ENCODE measurements at regions not wholly inside any gene's neighbourhood (a gene's known extent, or its start where the extent isn't known, plus 50 kb on each side); places are given as distances from the start of the nearest gene placed in this dataset.

GRCh38 chr1:5690291-5690690 is 301.9 kb downstream of the NPHP4 start (continued):
- no peak for TF ChIP-seq CTCF (conservative IDR thresholded peaks at IDR 0.05; ENCODE audit: low read depth in 2 of 2)
- TF ChIP-seq ZNF331 (CRISPR knock-in tag; IDR thresholded peaks at IDR 0.05; ENCODE audit: low read depth): no peak

GRCh38 chr1:5688081-5689077 is 303.8 kb downstream of the NPHP4 start:
- Histone ChIP-seq H3K4me2 (no peak overlapping the region), H3K27me3 (ENCODE audit: insufficient read depth) (no peaks in the 10 kb centered on the region), H2AFZ (no peak overlapping the region), H3K27ac (ENCODE audit: low read depth) (no peak overlapping the region), H3K79me2 (replicated peaks; ENCODE audit: insufficient read depth) (no peaks in the 10 kb centered on the region), H3K4me3 (no peak overlapping the region), H3F3A (replicated peaks; ENCODE audit: low read depth) (no peaks in the 10 kb centered on the region), H3K4me1 (ENCODE audit: insufficient read depth) (no peaks in the 10 kb centered on the region), H3K9me2 (ENCODE audit: insufficient read depth) (no peaks in the 10 kb centered on the region), H3K36me3 (ENCODE audit: insufficient read depth) (no peaks in the 10 kb centered on the region; the same call in 1 of the 2 replicates), H4K20me1 (replicated peaks; ENCODE audit: insufficient read depth) (no peaks in the 10 kb centered on the region)
- TF ChIP-seq CTCF (conservative IDR thresholded peaks at IDR 0.05; ENCODE audit: low read depth in 2 of 2): no peak
- no peak for TF ChIP-seq POLR2AphosphoS5 (IDR thresholded peaks at IDR 0.05; ENCODE audit: low read depth)
- TF ChIP-seq ZNF331 (CRISPR knock-in tag; IDR thresholded peaks at IDR 0.05; ENCODE audit: low read depth): no peak
- H3K4me1 Mint-ChIP-seq: peaks cover 26% of the 10 kb centered on the region
- peaks cover 2% of the 10 kb centered on the region; the same call in 1 of the 3 replicates for H3K9me3 Mint-ChIP-seq
- no peaks in the 10 kb centered on the region for H3K36me3 Mint-ChIP-seq (ENCODE audit: low read depth)
- DNase-seq (ENCODE audit: low spot score): no peak
- no peak for ATAC-seq
- H3K4me3 Mint-ChIP-seq: no peak overlapping the region
- no peak overlapping the region for H3K27ac Mint-ChIP-seq
- peaks cover 14% of the 10 kb centered on the region for H3K27me3 Mint-ChIP-seq (ENCODE audit: insufficient read depth, low read depth, poor library complexity)

- no peaks in the 10 kb centered on the region for H3K9me2 ChIP-seq (ENCODE audit: insufficient read depth)
- H3K27ac ChIP-seq (ENCODE audit: low read depth): no peak overlapping the region
- H3K4me1 ChIP-seq (ENCODE audit: insufficient read depth): no peaks in the 10 kb centered on the region
- Mint-ChIP-seq H3K4me1 (peaks cover 26% of the 10 kb centered on the region), H3K27ac (no peak overlapping the region), H3K9me3 (peaks cover 2% of the 10 kb centered on the region; the same call in 1 of the 3 replicates), H3K36me3 (ENCODE audit: low read depth) (no peaks in the 10 kb centered on the region), H3K27me3 (ENCODE audit: insufficient read depth, low read depth, poor library complexity) (peaks cover 14% of the 10 kb centered on the region), H3K4me3 (no peak overlapping the region)
- H3K4me3 ChIP-seq: no peak overlapping the region
- no peaks in the 10 kb centered on the region; the same call in 1 of the 2 replicates for H3K36me3 ChIP-seq (ENCODE audit: insufficient read depth)
- TF ChIP-seq ZNF114 (CRISPR knock-in tag; IDR thresholded peaks at IDR 0.05) (no peak), STAT1 (IDR thresholded peaks at IDR 0.05; ENCODE audit: unreplicated experiment) (no peak), EZH2phosphoT487 (IDR thresholded peaks at IDR 0.05; ENCODE audit: unreplicated experiment) (no peak)
- H2AFZ ChIP-seq: no peak overlapping the region
- no peaks in the 10 kb centered on the region for H3K79me2 ChIP-seq (replicated peaks; ENCODE audit: insufficient read depth)
- H3F3A ChIP-seq (replicated peaks; ENCODE audit: low read depth): no peaks in the 10 kb centered on the region
- ATAC-seq (no peak), DNase-seq (ENCODE audit: low spot score) (no peak)
- no peak overlapping the region for H3K4me2 ChIP-seq
- H4K20me1 ChIP-seq (replicated peaks; ENCODE audit: insufficient read depth): no peaks in the 10 kb centered on the region
- no peaks in the 10 kb centered on the region for H3K27me3 ChIP-seq (ENCODE audit: insufficient read depth)
Measured at GRCh38 chr1:5686925-5687706, 305.1 kb downstream of the NPHP4 start.
